NCI-H146 (cell line): ENCODE measurements at regions not wholly inside any gene's neighbourhood (a gene's known extent, or its start where the extent isn't known, plus 50 kb on each side); places are given as distances from the start of the nearest gene placed in this dataset.
"Not testable (repeated sequence)": the region's sequence is repeated elsewhere in the genome, so short reads cannot be mapped to it uniquely, and the experiment has no call there.

Experiments
- DNase-seq: peaks from one replicate; lab custom pipeline; 2025; lab: John Stamatoyannopoulos, UW

DNA sequence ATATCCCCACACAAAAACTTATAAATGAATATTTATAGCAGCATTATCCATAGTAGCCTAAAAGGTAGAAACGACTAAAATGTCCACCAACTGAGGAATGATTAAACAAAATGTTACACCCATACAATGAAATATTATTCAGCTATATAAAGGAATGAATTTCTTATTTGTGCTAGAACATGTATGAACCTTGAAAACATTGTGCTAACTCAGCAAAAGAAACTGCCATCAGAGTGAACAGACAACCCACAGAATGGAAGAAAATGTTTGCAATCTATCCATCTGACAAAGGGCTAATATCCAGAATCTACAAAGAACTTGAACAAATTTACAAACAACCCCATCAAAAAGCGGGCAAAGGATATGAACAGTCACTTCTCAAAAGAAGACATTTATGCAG lies 155.3 kb upstream of the DIAPH2 start:
- DNase-seq, result not testable (repeated sequence)

DNA sequence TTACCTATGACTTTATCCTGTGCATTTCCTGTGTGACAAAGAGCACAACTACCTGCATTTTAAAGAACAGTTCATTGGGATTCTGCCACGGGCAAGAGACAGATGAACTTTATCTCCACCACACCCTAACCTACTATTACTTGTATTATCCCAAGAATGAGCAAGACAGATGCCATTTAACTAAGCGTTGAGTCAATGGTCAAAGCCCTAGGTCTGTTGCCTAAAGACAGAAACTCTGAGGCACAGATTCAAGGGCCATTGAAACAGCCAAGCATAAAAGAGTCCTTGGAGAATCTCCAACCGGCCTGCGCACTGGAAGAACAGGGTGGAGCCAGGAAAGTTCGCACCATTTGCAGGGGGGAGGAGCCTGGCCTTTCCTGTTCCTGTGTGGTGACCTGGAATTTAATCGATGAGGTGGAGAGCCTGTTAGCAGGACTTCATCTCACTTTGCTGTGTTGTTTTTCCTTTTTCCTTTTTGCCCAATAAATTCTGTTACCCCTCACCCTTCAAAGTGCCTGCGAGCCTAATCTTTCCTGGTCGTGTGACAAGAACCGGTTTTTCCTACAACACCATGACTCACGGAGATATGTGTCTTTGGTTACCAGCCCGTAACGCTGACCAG lies 146.4 kb upstream of the DIAPH2 start:
- no peak for DNase-seq

DNA sequence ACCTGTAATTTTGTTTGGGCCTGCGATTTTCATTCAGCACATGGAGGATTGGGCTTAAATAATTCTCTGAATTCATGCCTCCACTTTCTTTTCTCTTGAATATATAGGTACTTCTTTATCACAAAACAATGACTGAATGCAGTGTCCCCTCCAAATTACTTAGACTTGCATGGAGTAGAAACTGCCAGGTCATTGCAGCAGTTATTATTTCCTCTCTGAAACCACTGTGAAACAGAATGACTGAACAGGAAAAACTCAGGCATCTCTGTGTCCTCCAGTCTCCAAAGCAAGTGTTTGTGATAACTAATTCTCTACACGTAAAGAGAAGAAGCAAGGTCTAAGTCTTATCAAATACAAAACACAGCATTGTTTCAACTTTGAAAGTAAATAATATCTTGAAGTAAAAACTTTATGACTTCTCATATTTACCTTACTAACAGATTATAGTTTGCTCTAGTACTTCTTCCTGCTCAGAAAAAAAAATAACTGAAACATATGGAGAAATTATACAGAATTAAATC lies 144.5 kb upstream of the DIAPH2 start:
- DNase-seq, result no peak

GRCh38 chrX:96546281-96546680 lies 138.4 kb upstream of the DIAPH2 start:
- DNase-seq, result not testable (repeated sequence)

DNA sequence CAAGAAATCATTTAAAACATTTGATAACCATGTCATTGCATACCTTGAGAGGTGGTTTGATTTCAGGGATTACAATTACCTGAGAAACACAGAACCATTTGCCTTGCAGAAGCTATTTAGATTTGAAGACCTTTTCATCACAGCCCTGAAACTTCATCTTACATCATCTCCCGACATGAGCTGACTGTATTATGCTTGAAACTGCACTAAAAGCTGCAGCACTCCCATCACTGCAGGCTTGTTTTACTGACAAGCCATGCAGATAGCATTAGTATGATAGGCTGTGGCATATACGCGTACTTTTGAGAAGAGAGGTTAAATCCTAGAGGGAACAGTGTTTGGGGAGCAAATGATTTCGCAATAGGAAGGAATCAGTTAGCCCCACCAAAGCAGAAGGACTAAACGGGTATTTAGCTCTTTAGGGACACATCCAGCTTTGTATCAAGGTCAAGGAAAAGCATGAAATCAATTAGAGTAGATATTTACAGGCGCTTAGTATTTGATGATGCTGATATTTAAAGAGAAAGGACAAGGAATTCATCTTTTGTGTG lies 133.2 kb upstream of the DIAPH2 start:
- no peak for DNase-seq

DNA sequence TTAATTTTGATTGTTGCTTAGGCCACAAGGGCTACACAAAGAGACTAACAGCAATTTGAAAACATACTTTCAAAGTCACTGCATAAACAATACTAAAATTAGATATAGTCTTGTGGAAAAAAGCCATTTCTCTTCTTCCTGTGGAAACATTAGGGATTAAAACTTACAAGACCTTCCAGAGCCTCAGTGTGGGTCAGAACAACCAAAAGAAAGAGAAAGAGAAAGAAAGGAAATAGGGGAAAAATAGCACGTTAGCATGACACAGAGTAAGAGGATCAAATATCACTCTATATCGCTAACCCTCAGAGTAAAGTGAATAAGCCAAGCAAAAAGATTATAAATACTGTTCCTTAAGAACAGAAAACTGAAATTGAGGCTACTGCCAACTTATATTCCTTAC lies 127.8 kb upstream of the DIAPH2 start:
- no peak for DNase-seq

DNA sequence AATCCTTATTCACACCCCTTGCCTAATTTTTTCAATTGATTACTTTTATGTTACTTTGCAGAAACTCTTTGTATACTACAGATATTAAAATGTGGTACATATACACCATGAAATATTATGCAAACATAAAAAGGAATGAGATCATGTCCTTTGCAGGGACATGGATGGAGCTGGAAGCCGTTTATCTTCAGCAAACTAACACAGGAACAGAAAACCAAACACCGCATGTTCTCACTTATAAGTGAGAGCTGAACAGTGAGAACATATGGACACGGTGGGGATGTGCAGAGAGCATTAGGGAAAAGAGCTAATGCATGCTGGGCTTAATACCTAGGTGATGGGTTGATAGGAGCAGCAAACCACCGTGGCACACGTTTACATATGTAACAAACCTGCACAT lies 123.5 kb upstream of the DIAPH2 start:
- DNase-seq, result not testable (repeated sequence)

- DNase-seq, result no peak
Observed at GRCh38 chrX:96563646-96564045, 121.0 kb upstream of the DIAPH2 start.

GRCh38 chrX:96564595-96564994 lies 120.0 kb upstream of the DIAPH2 start:
- no peak for DNase-seq

- DNase-seq, result no peak
Observed at GRCh38 chrX:96566878-96567277, 117.8 kb upstream of the DIAPH2 start.

- no peak for DNase-seq
Observed at GRCh38 chrX:96568071-96568470, 116.6 kb upstream of the DIAPH2 start.

DNA sequence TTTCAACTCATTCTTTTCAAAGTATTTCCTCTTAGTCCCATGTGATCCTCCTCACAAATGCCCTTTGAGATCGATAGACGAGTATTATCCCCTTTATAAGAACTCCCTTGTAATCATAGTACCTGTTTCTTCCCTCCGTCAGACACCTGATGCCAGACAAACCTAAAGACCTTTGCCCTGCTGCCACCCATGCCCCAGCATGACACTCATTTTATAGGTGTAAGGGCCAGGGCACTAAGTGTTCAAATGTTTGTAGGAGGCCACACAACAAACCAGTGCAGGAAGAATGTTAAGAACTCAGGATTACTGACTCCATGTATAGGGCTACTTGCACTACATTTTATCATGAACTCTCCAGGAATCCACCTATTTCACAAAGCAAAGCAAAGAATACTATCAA lies 115.6 kb upstream of the DIAPH2 start:
- DNase-seq, result no peak

DNA sequence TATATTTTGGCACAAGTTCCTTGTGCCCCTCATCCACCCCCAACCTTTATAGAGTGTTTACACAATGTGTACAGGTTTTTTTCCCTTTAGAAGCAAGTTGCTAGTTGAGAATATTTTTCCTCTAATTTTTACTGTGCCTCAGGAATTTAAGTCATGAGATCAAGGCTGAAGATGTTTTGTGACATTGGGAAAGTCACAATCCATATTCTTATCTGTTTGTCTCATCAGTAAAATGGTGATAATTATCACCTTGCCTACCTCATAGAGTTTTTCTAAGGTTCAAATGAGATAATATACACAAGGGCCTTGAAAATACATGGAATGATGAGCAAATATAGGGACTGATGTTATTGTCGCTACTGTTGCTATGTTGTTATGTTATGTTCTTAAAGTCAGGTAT lies 109.6 kb upstream of the DIAPH2 start:
- DNase-seq, result no peak

DNA sequence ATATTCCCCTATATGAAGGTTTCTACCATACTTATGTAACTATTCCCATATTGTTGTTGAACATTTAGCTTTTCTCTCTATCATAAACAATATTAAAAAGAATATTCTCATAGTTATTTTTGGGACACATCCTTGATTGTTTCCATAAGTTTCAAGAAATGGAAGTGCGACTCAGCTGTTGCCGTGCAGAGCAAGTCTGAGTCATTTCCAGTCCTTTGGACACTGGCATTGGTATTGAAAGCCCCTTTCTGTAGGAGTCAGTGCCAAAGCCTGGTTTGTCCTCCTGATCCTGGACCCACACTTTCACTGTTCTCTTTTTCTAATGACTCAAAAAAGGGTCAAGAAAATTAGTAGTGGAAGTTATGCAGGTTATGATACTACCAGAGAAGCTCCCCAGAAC lies 108.3 kb upstream of the DIAPH2 start:
- DNase-seq, result no peak

- DNase-seq, result no peak
Observed at GRCh38 chrX:96578781-96579180, 105.9 kb upstream of the DIAPH2 start.

GRCh38 chrX:96579252-96579651 lies 105.4 kb upstream of the DIAPH2 start:
- DNase-seq, result no peak

GRCh38 chrX:96590403-96590802 lies 94.2 kb upstream of the DIAPH2 start:
- DNase-seq, result no peak

- no peak for DNase-seq
Observed at GRCh38 chrX:96591421-96591820, 93.2 kb upstream of the DIAPH2 start.

- not testable (repeated sequence) for DNase-seq
Observed at GRCh38 chrX:96597847-96598246, 86.8 kb upstream of the DIAPH2 start.

- no peak for DNase-seq
Observed at GRCh38 chrX:96611619-96612362, 72.9 kb upstream of the DIAPH2 start.

DNA sequence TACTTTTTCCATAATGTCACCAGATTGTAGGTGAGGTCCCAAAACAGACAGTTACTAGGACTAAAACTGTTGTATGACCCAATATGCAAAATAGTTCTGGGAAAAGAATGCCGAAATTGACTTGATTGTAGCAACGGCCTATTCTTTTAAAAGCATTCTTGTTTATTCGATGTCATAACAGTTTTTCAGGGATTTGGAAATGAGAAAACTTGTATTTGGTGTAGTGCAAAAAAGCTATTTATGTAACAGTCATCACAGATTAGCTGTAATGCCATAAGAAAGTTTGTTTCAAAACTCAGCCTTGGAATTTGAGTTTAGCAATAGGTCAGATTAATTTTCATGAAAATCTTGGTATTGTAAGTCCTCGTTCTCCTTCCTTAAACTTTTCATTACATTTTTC lies 69.2 kb upstream of the DIAPH2 start:
- DNase-seq, result no peak

GRCh38 chrX:96619588-96619987 lies 65.1 kb upstream of the DIAPH2 start:
- no peak for DNase-seq

DNA sequence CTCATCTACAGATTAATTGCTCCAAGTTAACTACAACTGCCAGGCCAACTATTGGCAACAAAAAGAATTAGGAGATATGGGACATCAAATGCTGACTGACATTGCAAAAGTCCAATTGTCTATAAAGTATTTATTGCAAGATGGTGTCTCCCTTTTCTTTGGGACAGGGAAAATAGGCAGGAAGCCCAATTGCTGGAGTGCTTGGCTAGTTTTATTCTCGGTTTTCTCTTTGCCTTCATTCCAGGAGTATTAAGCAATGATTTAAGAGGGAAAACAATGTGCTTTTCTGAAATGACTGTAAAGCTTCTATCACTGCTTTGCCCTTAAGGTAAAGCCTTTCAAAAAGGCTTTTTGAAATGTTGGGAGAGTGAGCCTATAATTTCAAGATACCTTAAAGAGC lies 62.8 kb upstream of the DIAPH2 start:
- DNase-seq, result no peak
